T-helper 2 cell treated with Interferon-gamma antibody and Interleukin-4, amounts not matched to agents 100 ng/mL and 5 ng/mL, for 36 hours (primary cell): ENCODE measurements at regions not wholly inside any gene's neighbourhood (a gene's known extent, or its start where the extent isn't known, plus 50 kb on each side); places are given as distances from the start of the nearest gene placed in this dataset.
"Not testable (repeated sequence)": the region's sequence is repeated elsewhere in the genome, so short reads cannot be mapped to it uniquely, and the experiment has no call there.

Experiments used
- intact Hi-C: fragments of 100-400 bp; cut with micrococcal nuclease; formaldehyde crosslinking; loops from one replicate; pipeline ENCODE4 v1.15.1; 2023

DNA sequence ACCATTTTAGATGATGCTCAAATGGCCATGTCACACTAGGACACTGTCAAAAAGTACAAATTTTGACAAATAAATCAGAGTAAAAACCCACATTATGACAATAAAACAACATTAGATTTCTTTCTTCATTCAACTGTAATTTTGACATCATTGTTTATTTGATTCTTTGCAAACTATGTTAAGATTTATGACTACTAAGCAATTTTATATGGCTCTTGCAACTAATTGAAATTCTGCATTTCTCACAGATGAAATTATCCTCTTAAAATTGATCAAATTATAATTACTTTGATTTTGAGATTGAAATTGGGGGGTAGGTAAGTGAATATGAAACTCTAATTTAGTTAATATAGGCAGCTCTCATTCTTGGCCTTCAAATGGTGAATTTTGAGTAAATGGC is 59.8 kb downstream of the ATOH1 start:
- intact Hi-C loops: no loop called here

DNA sequence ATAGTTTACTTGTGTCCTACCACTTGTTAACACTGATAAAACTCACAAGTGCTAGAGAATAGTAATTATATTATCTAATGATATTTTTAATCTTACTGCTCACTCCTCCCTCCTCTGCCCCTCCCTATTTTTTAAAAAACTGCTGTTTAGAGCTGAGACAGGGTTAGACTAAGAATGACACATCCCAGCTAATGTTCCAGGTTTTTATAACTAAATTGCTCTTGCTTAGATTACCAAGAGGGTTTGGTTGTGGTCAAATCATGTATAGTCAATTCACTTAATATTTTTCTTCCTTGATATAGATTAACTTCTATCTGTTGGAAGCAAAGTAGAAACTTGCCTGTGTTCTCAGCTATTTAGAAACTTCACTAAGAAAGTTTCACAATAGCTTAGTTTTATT is 60.2 kb downstream of the ATOH1 start:
- intact Hi-C loops: no loop called here

DNA sequence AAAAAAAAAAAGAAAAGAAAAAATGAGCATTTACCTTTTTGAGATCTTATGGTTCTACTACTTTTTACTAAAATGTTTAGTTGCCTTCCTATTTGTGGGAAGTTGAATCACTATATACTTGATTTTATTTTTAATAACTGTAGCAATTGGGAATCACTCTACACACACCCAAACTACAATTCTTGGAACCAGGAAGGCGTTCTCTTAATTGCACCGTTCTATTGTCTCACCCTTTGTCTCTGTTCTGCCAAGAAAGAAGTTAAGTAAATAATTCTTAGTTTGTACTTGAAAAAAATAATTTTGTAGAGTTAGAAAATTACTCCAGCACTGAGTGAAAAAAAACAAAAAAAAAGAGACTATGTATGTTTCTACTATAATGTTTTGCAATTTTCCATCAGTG is 62.7 kb downstream of the ATOH1 start:
- intact Hi-C loops: no loop called here

DNA sequence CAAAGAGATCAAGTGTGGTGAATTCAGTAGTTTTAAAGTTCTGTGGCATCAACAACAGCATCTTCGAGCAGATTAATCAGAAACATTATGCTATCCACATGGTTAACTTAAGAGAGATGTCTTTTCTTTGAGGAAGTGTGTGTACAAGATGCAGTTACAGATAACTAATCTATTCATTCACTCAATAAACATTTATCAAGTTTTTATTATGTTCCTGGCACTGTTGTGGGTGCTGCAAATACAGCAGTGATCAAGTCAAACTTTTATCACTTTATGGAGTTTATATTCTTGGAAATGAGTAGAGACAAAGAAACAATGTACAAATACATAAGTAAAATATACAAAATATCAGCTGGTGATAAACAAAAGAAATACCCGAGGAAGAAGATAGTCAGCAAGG is 66.4 kb downstream of the ATOH1 start:
- intact Hi-C loops: loop anchor here (5.0 kb wide), 1 partner anchor 362 kb away; no protein-coding TSS in a partner anchor

DNA sequence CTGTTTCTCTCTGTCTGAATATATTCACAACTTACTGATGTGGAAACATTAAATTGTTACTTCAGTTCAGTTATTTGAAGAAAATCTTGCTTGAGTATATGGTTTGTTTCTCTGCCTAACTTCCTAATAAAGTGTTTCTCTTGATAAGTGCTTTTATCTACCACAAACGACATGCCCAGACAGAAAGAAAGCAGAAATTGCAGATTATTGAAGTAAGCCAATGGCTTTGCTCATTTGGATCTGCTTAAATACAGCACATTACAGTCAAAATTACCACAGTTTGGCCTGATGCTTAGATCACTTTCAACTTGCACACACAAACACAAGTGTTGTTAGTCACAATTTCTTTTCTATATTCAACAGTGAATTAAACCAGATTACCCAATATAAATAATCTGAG is 68.0 kb downstream of the ATOH1 start:
- intact Hi-C loops: loop anchor here (5.0 kb wide), 1 partner anchor 361 kb away; no protein-coding TSS in a partner anchor

DNA sequence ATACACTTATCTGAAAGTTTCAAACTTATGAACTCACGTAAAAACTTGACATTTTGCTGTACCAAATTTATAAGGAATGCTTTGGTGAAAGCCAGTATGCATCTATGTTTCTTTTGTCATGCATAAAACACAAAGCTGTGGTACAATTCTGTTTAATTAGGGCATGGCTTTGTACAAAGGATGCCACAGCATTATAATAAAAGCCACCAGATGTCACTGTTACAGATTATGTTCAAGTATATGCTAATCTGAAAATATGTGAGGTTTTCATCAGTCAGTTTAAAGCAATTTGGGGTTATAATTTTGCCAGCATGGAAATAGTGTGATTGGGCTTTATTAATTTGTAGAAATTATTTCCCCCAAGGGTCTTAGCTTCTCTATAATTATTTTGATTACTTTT is 69.0 kb downstream of the ATOH1 start:
- intact Hi-C loops: loop anchor here (5.0 kb wide), 1 partner anchor 360 kb away; no protein-coding TSS in a partner anchor

DNA sequence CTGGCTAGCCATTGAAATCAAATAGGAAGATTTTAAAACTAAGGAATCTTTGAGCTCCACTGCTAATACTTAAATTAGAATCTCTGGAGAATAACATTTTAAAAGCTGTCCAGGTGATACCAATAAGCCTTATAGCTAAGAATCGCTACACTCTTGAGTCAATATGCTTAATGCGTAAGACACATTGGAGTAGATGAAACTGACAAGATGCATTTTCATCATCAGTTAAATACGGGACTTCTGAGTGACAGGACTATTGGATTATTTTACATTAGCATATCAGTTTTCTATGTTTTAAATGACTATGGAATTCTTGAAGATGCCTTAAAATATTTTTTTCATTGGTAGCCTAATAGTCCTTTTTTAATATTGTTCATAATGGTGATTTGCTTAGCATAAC is 80.2 kb downstream of the ATOH1 start:
- intact Hi-C loops: no loop called here

DNA sequence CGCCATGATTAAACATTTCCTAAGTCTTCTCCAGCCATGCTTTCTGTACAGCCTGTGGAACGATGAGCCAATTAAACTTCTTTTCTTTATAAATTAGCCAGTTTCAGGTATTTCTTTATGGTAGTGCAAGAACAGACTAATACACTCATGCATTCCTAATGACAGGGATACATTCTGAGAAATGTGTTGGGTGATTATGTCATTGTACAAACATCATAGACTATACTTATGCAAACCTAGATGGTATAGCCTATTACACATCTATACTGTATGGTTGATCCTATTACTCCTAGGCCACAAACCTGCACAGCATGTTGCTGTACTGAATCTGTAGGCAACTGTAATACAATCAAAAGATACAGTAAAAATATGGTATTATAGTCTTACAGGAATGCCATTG is 83.1 kb downstream of the ATOH1 start:
- intact Hi-C loops: no loop called here

DNA sequence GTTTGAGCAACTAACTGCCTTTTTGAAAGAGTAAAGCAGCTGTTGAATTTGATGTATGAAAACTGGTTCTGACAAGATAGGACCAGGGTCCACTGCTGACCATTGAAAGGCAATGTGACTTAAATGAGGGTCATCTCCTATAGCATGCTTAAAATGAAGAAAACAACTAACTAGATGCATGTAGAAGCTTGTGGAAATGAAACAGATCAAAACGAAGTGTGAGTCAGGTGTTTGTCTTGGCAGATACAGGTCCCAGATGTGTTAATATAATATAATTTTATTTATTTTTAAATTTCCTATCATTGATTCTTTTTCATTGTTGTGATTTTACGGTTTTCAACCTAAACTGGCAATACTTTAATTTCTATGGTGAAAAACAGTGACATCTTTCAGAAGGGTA is 83.6 kb downstream of the ATOH1 start:
- intact Hi-C loops: no loop called here

DNA sequence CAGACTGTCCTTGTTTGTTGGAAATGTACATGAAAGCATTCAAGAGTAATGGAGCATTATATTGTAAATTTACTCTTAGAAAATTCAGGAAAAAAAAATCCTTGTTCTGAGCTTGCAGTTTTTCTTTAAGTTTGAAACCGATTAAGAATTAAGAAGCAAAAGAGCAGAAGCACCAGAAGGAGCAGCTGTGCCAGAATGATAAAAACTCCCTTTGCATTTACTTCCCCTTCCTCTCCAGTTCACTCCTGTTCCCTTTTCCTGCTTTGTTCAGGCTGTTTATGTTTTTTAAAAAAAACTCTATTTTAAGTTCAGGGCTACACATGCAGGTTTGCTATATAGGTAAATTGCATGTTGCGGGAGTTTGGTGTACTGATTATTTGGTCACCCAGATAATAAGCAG is 90.3 kb downstream of the ATOH1 start:
- intact Hi-C loops: no loop called here

DNA sequence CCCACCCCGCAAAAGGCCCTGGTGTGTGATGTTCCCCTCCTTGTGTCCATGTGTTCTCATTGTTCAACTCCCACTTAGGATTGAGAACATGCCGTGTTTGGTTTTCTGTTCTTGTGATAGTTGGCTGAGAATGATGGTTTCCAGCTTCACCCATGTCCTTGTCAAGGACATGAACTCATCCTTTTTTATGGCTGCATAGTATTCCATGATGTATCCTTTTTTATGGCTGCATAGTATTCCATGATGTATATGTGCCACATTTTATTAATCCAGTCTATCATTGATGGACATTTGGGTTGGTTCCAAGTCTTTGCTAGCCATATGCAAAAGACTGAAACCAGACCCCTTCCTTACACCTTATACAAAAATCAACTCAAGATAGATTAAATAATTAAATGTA is 95.0 kb downstream of the ATOH1 start:
- intact Hi-C loops: not testable (repeated sequence)

DNA sequence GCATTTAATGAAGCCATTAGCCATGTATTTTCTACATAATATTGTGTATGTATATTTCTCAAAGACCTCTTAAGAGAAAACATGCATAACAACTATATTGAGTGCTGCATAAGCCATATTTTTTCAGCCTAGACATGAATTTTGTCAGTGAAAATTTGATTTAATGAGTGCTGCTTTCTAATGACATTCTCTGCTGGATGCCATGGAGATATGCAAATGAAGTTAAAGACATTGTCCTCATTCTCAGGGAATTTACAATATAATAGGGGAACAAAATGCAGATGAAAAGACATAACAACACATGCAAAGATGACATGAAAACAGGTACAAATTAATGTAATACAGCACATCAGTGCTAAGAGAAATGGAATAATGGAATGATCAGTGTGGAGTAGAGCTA is 118.7 kb downstream of the ATOH1 start:
- intact Hi-C loops: no loop called here

DNA sequence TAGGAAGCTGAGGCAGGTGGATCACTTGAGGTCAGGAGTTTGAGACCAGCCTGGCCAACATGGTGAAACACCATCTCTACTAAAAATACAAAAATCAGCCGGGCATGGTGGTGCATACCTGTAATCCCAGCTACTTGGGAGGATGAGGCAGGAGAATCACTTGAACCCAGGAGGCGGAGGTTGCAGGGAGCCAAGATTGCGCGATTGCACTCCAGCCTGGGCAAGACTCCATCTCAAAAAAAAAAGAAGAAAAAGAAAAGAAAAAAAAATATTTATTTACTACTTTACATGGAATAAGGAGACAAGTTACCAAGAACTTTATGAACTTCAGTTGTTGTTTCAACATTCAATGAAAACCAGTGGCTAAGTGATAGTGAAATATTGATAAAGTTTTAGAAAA is 121.7 kb downstream of the ATOH1 start:
- intact Hi-C loops: not testable (repeated sequence)

DNA sequence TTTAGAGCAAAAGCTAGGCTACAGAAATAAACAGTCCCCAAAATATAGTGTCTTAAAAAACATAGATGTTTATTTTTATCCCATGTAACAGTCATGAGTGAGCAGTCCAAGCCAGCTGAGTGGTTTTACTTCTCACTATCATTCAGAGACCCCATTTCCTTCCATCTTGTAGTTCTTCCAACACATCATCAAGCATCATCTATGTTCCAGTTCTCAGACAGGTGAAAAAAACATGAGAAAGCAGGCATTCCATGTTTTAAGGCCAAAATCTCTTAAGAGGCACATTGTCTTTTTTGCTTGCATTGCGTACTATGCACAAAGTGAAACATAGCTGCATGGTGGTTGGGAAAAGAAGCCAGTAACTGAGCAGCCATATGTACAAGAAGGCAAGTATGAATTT is 128.6 kb downstream of the ATOH1 start:
- intact Hi-C loops: no loop called here

DNA sequence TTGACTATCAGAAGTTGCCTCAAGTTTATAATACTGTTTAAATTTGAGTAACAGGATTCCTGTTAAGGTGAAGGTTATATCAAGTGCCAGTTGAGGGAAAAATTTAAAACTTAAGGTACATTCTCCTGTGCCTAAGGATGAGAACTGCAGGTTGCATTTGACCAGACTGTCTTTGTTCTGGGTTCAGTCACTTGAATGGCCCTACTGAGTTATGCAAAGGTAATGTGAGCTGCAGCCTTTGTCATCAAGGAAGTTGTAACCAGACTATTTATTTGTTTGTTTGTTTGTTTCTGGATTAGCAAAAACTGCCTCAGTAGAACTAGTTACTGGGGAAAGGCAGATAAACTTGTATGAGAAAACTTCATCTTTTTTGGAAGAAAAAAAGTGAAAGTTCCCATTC is 131.9 kb downstream of the ATOH1 start:
- intact Hi-C loops: no loop called here

DNA sequence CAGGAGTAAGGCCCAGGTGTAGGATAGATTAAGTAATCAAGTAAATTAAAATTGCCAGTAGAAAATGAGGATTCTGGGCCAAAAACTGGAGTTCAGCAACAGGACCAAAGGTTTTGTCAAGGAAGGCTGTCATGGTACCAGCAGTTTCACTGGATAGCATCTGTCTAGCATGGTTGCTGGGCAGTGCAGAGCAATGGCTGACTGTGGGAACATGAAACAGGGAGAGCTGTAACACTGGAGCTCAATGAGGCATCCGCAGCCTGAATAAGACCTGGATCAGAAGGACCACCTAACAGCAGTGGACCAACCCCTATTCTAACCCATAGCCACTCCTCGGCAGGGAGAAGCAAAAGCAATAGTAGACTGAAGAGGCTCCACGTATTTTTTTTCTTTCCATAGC is 132.4 kb downstream of the ATOH1 start:
- intact Hi-C loops: no loop called here

DNA sequence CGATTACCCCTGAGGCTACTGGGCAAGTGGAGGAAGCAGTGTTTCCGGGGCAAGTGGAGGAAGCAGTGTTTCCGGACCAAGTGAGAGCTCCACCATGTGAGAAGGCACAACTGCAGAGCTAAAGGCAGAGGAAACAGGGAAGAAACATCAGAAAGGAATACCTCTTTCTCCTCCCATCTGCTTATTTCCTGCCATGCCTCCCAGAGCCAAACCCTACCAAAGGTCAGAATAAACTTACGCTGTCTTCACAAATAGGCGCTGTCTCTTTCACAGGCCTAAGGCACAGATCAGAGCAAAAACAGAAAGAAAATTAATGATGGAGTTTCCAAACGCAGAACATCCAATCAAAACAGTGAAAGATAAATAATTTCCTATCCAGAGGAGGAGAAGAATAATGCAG is 153.0 kb downstream of the ATOH1 start:
- intact Hi-C loops: no loop called here

DNA sequence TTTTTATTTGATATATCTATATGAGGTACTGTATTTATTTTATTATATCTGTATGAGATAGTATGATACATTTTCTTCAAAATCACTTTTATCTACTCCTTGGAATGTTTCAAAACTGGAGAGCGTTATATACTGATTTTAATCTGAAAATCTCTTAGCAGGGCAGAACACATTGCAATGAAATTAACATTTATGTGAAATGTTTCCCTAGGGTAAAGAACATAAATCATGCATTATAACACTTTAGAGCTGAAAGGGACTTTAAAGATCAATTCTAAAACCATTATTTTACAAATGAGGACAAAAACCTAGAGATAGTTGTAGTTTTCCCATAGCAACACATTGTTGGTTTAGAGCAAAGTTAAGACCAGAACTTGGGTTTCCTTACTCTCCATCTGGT is 153.7 kb downstream of the ATOH1 start:
- intact Hi-C loops: no loop called here

DNA sequence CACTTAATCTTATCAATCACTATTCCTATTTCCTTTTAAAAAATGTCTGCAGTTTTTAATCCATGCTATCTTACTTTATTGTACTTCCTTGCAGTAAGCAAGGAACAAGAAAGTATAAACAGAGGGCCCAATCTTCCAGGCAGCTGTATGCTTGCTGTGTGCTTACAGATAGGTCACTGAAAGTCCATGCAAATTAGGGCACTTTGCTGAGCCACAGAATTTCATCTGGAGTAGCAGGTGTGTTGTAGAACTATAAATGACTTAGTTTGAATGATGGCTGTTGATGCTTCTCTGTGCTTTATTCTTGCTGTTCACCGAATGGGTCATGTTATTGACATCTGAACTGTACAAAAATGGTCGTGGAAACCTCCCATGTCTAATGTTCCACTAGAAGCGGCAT is 154.6 kb downstream of the ATOH1 start:
- intact Hi-C loops: no loop called here

DNA sequence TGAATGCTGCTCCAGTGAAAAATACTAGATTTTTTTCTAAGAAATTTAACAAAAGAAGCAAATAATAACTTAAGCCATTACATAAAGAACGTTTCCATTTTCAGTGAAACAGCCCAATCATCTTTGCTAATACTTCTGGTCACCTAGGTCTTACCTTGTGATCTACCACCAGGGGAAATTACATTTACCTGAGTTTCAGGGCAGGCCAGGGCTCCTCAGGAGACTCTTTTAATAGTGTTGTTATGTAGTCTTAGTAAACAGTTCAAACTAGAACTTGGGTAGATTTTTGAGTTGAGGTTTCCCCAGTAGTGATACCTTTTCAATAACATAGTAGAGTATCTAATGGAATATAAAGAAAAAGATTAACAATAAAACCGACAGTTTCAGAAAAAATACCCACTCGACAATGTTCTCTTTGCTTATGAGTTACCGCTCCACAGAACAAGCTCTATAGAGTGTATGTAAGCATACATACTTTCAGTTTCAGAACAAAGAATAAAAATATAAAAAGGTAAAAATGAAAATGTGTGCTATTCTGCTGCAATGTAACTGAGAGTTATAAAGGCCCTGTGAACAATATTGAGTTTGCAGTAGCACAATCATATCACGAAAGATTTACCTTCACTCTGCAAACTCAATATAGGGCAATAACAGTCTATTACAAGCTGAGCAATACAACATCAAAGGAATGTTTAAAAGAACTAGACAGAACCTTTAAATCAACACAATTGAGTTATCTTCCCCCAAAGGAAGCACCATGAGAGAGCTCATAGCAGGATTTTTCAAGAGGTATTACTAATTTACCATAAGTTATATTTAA is 165.8 kb downstream of the ATOH1 start:
- intact Hi-C loops: no loop called here

DNA sequence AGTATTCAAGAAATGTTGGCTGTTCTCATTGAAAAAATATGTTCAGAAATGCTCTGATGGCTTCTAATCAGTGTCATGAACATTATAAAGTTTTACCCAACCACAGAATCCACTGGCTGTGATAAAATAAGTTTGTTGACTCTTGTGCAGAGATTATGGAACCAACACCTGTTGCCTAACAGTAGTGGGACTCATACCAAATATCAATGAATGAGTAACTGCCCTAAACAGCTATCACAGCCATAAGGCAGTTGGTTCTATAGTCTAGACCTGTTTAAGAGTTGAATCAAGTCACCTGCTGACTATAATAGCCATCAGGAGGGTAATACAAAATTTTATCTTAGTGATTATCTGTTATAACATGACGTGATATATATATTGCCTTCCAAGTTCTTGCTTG is 168.3 kb downstream of the ATOH1 start:
- intact Hi-C loops: no loop called here

DNA sequence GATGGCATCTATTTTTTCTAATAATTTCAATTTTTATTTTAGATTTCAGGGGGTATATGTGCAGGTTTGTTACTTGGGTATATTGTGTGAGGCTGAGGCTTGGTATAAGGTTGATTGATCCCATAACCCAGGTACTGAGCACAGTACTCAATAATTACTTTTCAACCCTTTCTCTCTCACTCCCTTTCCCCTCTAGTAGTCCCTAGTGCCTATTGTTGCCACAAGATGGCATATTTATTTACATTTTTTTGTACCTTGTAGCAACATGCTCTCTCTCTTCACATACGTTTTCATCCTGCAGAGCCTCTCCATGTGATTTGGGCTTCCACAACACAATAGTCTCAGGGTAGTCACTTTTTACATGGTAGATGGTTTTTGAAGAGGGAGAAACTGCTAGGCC is 172.0 kb downstream of the ATOH1 start:
- intact Hi-C loops: no loop called here

DNA sequence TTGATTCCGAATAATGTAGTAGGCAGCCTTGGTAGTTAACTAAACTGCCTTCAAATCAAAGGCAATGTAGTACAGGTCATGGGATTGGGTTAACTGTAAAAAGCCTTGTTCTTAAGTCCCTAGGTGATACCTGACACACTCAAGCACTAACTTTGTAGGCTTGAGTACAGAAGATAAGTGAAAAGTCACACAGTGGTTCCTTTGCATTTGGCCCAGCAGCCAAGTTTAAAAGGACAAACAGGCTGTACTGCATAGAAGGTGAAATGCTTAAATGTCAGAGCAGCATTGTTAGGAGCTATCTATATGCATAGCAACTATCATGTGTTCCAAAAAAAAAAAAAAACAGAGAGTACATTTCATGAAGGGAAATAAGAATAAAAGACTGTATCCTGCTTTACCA is 178.4 kb downstream of the ATOH1 start:
- intact Hi-C loops: no loop called here

DNA sequence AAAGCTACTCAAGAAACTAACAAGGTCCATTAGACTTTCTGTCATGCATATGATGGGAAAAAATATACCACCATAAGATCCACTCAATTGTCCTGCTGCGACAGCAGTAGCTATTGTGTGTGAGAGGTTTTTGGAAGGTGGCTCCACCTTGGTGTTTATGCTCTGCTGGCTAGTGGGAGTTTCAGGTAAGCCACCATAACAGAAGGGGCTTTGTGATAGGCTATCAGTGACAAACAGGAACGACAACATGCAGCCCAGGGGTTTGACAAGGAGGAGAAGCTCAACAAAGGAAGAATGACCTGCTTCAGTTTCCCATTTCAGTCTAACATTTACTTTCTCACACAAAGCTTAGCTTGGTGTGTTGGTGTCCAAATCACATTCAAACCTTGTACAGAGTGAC is 182.6 kb downstream of the ATOH1 start:
- intact Hi-C loops: no loop called here
